Breast epithelium (tissue), 4 donors: ENCODE measurements at regions not wholly inside any gene's neighbourhood (a gene's known extent, or its start where the extent isn't known, plus 50 kb on each side); places are given as distances from the start of the nearest gene placed in this dataset.

ENCODE experiments used
- DNase-seq, 2 donors: peaks; one replicate each; pipeline ENCODE4 v3.0.0-alpha.2; 2019; ENCODE audit warnings: low spot score in 2 of 2
- H3K27ac ChIP-seq, 2 donors: fragments of 200-600 bp; sonication (generic) in 1 of 2; one replicate each; pipeline ENCODE4 v1.5.1; 2016 to 2019; ENCODE audit warnings: mild to moderate bottlenecking in 1 of 2
- H3K27me3 ChIP-seq, 2 donors: fragments of 200-600 bp; sonication (generic) in 1 of 2; one replicate each; pipeline versions ENCODE4 v1.5.1 to v1.6.0; 2017 to 2019; ENCODE audit warnings: control low read depth in 1 of 2, mild to moderate bottlenecking in 1 of 2
- H3K36me3 ChIP-seq: fragments of 200-600 bp; one replicate; pipeline ENCODE4 v1.5.1; 2019
- H3K4me1 ChIP-seq, 2 donors: fragments of 200-600 bp; sonication (generic); one replicate each; pipeline ENCODE4 v1.5.1; 2016 to 2019; ENCODE audit warnings: control low read depth in 1 of 2
- H3K4me3 ChIP-seq, 3 donors: fragments of 200-600 bp; sonication (generic); 1 replicate in 2 of 3; 2 replicates in 1 of 3; pipeline ENCODE4 v1.5.1; 2016 to 2019; ENCODE audit warnings: mild to moderate bottlenecking in 3 of 3, moderate library complexity in 2 of 3
- H3K9me3 ChIP-seq, 2 donors: fragments of 200-600 bp; sonication (generic) in 1 of 2; one replicate each; pipeline ENCODE4 v1.5.1; 2016 to 2019; ENCODE audit warnings: control low read depth in 1 of 2
- POLR2A ChIP-seq: fragments of 450-650 bp; IDR thresholded peaks from one replicate; pipeline ENCODE4 v1.6.1; 2016; ENCODE audit warnings: antibody characterized with exemption, mild to moderate bottlenecking, moderate library complexity
- POLR2AphosphoS5 ChIP-seq, 3 donors: sonication (generic); formaldehyde crosslinking; IDR thresholded peaks; one replicate each; pipeline ENCODE4 v1.6.1; 2017; ENCODE audit warnings: antibody characterized with exemption in 3 of 3
- intact Hi-C: fragments of 100-400 bp; cut with DNase I; formaldehyde crosslinking; loops from one replicate; pipeline ENCODE4 v1.15.1; 2023; ENCODE audit warnings: low total_unique reads
- TF ChIP-seq, protein P1 (sequence below), 3 donors: fragments of 450-650 bp; IDR thresholded peaks; one replicate each; pipeline ENCODE4 v1.5.1; 2016 to 2017; ENCODE audit warnings: antibody characterized with exemption in 3 of 3, mild to moderate bottlenecking in 3 of 3, moderate library complexity in 3 of 3

DNA sequence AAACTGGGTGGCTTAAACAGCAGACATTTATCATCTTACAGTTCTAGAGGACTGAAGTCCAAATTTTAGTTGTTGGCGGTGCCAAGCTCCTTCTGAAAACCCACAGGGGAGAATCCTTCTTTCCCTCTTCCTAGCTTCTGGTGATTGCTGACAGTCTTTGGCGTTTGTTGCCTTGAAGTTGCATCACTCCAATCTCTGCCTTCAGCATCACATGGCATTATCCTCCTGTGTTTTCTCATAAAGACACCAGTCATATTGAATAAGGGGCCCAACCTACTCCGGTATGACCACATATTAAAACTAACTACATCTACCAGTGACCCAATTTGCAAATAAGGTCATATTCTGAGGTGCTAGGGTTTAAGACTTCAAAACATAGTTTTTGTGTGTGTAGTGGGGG is 472.1 kb upstream of the IGFBP3 start:
- DNase-seq: no peak
- peak overlapping the region in 1 of 2 donors; percentile 59 for H3K27ac ChIP-seq
- intact Hi-C loops: no loop called here
- H3K36me3 ChIP-seq: no peaks in the 10 kb centered on the region
- no peaks in the 10 kb centered on the region for H3K4me1 ChIP-seq
- no peak for TF ChIP-seq POLR2A
- TF ChIP-seq, protein P1, sequence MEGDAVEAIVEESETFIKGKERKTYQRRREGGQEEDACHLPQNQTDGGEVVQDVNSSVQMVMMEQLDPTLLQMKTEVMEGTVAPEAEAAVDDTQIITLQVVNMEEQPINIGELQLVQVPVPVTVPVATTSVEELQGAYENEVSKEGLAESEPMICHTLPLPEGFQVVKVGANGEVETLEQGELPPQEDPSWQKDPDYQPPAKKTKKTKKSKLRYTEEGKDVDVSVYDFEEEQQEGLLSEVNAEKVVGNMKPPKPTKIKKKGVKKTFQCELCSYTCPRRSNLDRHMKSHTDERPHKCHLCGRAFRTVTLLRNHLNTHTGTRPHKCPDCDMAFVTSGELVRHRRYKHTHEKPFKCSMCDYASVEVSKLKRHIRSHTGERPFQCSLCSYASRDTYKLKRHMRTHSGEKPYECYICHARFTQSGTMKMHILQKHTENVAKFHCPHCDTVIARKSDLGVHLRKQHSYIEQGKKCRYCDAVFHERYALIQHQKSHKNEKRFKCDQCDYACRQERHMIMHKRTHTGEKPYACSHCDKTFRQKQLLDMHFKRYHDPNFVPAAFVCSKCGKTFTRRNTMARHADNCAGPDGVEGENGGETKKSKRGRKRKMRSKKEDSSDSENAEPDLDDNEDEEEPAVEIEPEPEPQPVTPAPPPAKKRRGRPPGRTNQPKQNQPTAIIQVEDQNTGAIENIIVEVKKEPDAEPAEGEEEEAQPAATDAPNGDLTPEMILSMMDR (IDR thresholded peaks at IDR 0.05): no peak
- TF ChIP-seq POLR2AphosphoS5 (IDR thresholded peaks at IDR 0.05): no peak
- no peaks in the 10 kb centered on the region for H3K27me3 ChIP-seq
- no peak overlapping the region for H3K4me3 ChIP-seq
- no peaks in the 10 kb centered on the region for H3K9me3 ChIP-seq

DNA sequence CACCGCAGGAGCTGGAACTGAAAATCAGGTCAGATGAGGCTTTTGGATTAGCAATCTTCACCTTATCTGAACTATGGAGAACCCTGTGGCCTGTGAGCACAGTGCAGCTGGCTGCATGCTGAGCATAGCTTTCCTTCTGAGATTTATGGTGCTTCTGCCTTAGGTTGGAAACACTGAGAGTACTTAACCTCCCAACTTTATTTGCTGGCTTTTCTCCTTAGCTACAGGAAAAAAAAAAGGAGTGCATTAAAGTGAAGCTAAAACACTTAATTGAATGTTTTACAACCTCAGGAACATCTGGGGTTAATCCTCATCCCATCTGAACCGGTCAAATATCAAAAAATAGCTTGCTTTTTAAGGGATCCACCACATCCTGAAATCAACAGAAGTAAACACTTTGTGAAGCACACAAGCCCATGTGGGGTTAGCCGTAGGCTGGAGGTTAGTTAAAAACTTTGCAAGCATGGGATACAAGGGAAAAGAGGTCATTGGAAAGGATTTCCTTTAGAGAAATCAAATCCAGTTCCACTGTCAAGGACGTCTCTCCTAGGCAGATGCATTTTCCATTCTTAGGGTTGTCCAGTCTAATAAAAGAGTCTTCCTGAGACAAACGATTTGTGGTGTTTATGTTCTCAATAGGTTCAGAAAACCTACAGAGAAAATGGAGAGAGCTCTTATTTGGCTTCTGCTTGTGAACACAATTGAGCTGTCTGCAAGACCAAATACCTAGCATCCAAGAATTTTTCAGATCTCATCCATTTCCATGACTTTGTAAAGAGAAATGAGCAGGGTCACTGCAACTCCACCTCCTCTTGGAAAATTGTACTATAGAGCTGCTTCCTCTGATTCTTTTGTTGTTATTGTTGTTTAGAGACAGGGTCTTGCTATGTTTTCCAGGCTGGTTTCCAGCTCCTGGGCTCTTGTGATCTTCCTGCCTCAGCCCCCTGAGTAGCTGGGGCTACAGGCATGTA is 470.4 kb upstream of the IGFBP3 start:
- no peak for DNase-seq
- TF ChIP-seq, protein P1 (IDR thresholded peaks at IDR 0.05): no peak
- TF ChIP-seq POLR2A: no peak
- no peak for TF ChIP-seq POLR2AphosphoS5 (IDR thresholded peaks at IDR 0.05)
- intact Hi-C loops: no loop called here
- no peaks in the 10 kb centered on the region for H3K36me3 ChIP-seq
- no peaks in the 10 kb centered on the region for H3K9me3 ChIP-seq
- no peaks in the 10 kb centered on the region for H3K4me1 ChIP-seq
- no peak overlapping the region for H3K4me3 ChIP-seq
- H3K27me3 ChIP-seq: no peaks in the 10 kb centered on the region
- peak overlapping the region; percentile 36 to 59 for H3K27ac ChIP-seq

DNA sequence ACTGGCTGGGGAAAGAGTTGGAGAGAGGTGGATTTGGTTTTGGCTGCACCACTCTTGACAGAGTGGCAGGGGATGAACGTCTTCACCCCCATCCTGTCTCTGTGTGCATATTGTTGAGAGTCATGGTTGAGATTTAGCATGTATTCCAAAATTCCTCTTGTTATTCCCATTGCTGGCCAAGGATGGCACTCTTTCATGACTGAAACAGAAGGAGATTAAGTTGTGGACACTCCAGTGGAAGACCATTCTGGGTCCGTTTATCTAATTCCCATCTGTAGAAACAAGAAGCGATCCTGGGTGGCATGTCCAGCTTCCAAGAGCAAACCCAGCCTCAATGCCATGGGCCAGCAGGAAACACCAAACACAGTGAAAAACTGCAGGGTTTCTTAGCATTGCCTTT is 469.0 kb upstream of the IGFBP3 start:
- Histone ChIP-seq H3K36me3 (no peaks in the 10 kb centered on the region), H3K27ac (no peak overlapping the region), H3K9me3 (no peaks in the 10 kb centered on the region), H3K4me3 (no peak overlapping the region), H3K27me3 (no peaks in the 10 kb centered on the region), H3K4me1 (no peaks in the 10 kb centered on the region)
- intact Hi-C loops: no loop called here
- DNase-seq: no peak
- TF ChIP-seq, protein P1 (IDR thresholded peaks at IDR 0.05): no peak

DNA sequence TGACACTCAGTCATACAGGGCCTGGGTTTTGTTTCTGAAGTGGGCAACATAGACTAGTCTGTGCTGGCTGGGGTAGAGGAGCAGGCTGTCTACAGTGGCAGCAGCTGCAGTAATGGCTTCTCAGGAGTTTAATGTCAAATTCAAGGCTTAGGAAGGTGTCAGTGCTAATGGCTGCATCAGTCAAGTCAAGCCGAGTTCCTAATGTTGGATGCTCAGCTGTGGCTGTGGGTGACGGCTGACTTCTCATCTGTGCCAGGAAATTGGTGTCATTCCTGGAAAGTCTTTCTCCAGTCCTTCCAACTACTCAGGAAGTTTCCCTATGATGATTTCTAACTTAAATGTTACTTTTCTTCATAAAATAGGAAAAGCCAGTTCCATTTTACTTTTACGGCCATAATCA is 468.1 kb upstream of the IGFBP3 start:
- Histone ChIP-seq H3K9me3 (no peaks in the 10 kb centered on the region), H3K36me3 (no peaks in the 10 kb centered on the region), H3K27ac (no peak overlapping the region), H3K4me3 (no peak overlapping the region), H3K27me3 (no peaks in the 10 kb centered on the region), H3K4me1 (no peaks in the 10 kb centered on the region)
- intact Hi-C loops: no loop called here
- no peak for TF ChIP-seq POLR2A
- TF ChIP-seq, protein P1 (IDR thresholded peaks at IDR 0.05): no peak
- TF ChIP-seq POLR2AphosphoS5 (IDR thresholded peaks at IDR 0.05): no peak
- DNase-seq: no peak

DNA sequence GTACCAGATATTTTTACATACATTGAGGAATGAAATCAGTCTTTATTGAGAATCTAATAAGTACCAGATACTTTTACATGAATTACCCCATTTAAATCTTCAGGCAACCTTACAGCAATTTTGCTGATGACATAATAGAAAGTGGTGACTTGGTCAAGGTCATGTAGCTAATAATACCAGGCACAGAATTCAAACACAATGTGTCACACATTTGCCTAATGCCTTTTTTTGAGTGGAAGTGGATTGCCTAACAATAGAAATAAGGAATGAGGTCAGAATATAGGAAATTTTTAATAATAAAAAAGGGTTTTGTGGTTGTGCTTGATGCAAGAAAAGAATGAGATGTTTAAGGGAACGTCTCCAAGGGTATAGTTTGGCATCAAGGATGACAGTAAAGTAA is 466.6 kb upstream of the IGFBP3 start:
- DNase-seq: no peak
- Histone ChIP-seq H3K27me3 (no peaks in the 10 kb centered on the region), H3K4me3 (no peak overlapping the region), H3K4me1 (no peaks in the 10 kb centered on the region), H3K27ac (no peak overlapping the region), H3K9me3 (no peaks in the 10 kb centered on the region), H3K36me3 (no peaks in the 10 kb centered on the region)
- TF ChIP-seq, protein P1 (IDR thresholded peaks at IDR 0.05): no peak
- TF ChIP-seq POLR2A (no peak), POLR2AphosphoS5 (IDR thresholded peaks at IDR 0.05) (no peak)
- intact Hi-C loops: no loop called here
